ENCODE measurements at regions not wholly inside any gene's neighbourhood (a gene's known extent, or its start where the extent isn't known, plus 50 kb on each side); places are given as distances from the start of the nearest gene placed in this dataset.
"Not testable (repeated sequence)": the region's sequence is repeated elsewhere in the genome, so short reads cannot be mapped to it uniquely, and the experiment has no call there.

DNA sequence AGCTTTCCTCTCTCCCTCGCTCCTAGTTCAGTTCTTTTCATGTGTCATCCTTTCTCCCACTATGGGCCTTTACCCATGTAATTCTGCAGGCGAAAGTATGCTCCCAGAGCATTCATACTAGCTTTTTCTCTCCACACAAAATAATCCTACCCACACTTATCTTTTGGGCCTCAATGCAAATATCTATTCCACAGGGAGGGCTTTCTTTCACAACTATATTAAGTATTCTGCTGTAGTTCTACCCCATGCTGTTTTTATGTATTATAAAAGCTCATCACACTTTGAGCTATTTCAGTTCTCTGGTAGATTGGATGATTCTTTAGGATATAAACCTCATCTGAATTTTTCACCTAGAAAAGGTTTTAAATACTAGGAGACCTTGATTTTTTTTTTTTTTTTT lies 774.6 kb upstream of the CRIM1 start:
- Histone ChIP-seq H3F3A (ENCODE audit: insufficient read depth, low read length, poor library complexity, severe bottlenecking) (no peaks in the 10 kb centered on the region), H3K36me3 (ENCODE audit: insufficient read depth, low read length) (no peaks in the 10 kb centered on the region), H4K20me1 (ENCODE audit: insufficient read depth) (no peaks in the 10 kb centered on the region), H3K9ac (ENCODE audit: low read length) (no peak overlapping the region), H3K9me2 (ENCODE audit: insufficient read depth, low read length) (no peaks in the 10 kb centered on the region), H2AFZ (ENCODE audit: low read depth, low read length) (no peak overlapping the region), H3K9me3 (ENCODE audit: low read length) (no peaks in the 10 kb centered on the region), H3K4me2 (ENCODE audit: low read length) (no peak overlapping the region), H3K4me3 (ENCODE audit: low read length) (no peak overlapping the region), H3K79me2 (replicated peaks; ENCODE audit: insufficient read depth, low read length) (no peaks in the 10 kb centered on the region), H3K27ac (ENCODE audit: low read length) (no peak overlapping the region), H3K27me3 (ENCODE audit: insufficient read depth, low read depth, low read length) (no peaks in the 10 kb centered on the region)
- no peak for TF ChIP-seq EZH2 (IDR thresholded peaks at IDR 0.05; ENCODE audit: borderline replicate concordance, insufficient read depth, low read length, poor library complexity, severe bottlenecking)
- TF ChIP-seq, protein P1, sequence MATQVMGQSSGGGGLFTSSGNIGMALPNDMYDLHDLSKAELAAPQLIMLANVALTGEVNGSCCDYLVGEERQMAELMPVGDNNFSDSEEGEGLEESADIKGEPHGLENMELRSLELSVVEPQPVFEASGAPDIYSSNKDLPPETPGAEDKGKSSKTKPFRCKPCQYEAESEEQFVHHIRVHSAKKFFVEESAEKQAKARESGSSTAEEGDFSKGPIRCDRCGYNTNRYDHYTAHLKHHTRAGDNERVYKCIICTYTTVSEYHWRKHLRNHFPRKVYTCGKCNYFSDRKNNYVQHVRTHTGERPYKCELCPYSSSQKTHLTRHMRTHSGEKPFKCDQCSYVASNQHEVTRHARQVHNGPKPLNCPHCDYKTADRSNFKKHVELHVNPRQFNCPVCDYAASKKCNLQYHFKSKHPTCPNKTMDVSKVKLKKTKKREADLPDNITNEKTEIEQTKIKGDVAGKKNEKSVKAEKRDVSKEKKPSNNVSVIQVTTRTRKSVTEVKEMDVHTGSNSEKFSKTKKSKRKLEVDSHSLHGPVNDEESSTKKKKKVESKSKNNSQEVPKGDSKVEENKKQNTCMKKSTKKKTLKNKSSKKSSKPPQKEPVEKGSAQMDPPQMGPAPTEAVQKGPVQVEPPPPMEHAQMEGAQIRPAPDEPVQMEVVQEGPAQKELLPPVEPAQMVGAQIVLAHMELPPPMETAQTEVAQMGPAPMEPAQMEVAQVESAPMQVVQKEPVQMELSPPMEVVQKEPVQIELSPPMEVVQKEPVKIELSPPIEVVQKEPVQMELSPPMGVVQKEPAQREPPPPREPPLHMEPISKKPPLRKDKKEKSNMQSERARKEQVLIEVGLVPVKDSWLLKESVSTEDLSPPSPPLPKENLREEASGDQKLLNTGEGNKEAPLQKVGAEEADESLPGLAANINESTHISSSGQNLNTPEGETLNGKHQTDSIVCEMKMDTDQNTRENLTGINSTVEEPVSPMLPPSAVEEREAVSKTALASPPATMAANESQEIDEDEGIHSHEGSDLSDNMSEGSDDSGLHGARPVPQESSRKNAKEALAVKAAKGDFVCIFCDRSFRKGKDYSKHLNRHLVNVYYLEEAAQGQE (IDR thresholded peaks at IDR 0.05; ENCODE audit: borderline replicate concordance): no peak
- no peak for TF ChIP-seq TAF1 (IDR thresholded peaks at IDR 0.05; ENCODE audit: low read depth)
- no peak for TF ChIP-seq MXI1 (conservative IDR thresholded peaks at IDR 0.05; ENCODE audit: poor library complexity, severe bottlenecking)
- no peak for TF ChIP-seq POLR2AphosphoS5 (IDR thresholded peaks at IDR 0.05)
- TF ChIP-seq RAD21 (conservative IDR thresholded peaks at IDR 0.05): no peak
- no peak for TF ChIP-seq EP300 (conservative IDR thresholded peaks at IDR 0.05; ENCODE audit: poor library complexity, severe bottlenecking)

DNA sequence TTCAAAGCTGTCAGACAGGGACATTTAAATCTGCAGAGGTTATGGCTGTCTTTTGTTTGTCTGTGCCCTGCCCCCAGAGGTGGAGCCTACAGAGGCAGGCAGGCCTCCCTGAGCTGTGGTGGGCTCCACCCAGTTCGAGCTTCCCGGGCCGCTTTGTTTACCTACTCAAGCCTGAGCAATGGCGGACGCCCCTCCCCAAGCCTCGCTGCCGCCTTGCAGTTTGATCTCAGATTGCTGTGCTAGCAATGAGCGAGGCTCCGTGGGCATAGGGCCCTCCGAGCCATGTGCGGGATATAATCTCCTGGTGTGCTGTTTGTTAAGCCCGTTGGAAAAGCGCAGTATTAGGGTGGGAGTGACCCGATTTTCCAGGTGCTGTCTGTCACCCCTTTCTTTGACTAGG lies 787.0 kb upstream of the CRIM1 start:
- H3K9me2 ChIP-seq (ENCODE audit: insufficient read depth, low read length); H3K79me2 ChIP-seq (replicated peaks; ENCODE audit: insufficient read depth, low read length); H3K36me3 ChIP-seq (ENCODE audit: insufficient read depth, low read length); H2AFZ ChIP-seq (ENCODE audit: low read depth, low read length); H3K27me3 ChIP-seq (ENCODE audit: insufficient read depth, low read depth, low read length); H3F3A ChIP-seq (ENCODE audit: insufficient read depth, low read length, poor library complexity, severe bottlenecking); H3K4me3 ChIP-seq (ENCODE audit: low read length); H3K4me2 ChIP-seq (ENCODE audit: low read length); H3K27ac ChIP-seq (ENCODE audit: low read length); H3K9me3 ChIP-seq (ENCODE audit: low read length); H3K9ac ChIP-seq (ENCODE audit: low read length); H4K20me1 ChIP-seq (ENCODE audit: insufficient read depth): not testable (repeated sequence)

DNA sequence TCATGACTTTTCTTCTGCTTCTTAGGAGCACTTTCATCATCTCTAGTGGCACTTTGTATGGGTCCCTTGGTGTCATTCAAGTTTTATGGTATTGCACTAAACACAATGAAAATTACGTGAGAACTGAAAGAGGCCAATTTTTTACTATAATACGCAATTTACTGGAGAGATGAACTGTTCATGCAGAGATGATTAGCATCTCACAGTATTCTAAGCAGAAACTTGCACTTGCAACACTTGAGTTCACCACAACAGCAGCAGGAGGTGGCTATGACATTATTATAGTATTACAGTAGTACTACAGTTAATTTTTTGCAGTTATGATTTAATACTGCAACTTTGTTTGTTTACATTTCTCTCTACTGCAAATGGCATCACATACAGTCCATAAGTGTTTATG lies 793.1 kb upstream of the CRIM1 start:
- H3K4me3 ChIP-seq (ENCODE audit: low read length): no peak overlapping the region
- no peaks in the 10 kb centered on the region for H3K79me2 ChIP-seq (replicated peaks; ENCODE audit: insufficient read depth, low read length)
- H2AFZ ChIP-seq (ENCODE audit: low read depth, low read length): no peak overlapping the region
- H3K9ac ChIP-seq (ENCODE audit: low read length): no peak overlapping the region
- H3K27ac ChIP-seq (ENCODE audit: low read length): no peak overlapping the region
- H3K4me2 ChIP-seq (ENCODE audit: low read length): no peak overlapping the region
- H4K20me1 ChIP-seq (ENCODE audit: insufficient read depth): no peaks in the 10 kb centered on the region
- H3K9me3 ChIP-seq (ENCODE audit: low read length): no peaks in the 10 kb centered on the region
- no peaks in the 10 kb centered on the region for H3F3A ChIP-seq (ENCODE audit: insufficient read depth, low read length, poor library complexity, severe bottlenecking)
- H3K27me3 ChIP-seq (ENCODE audit: insufficient read depth, low read depth, low read length): no peaks in the 10 kb centered on the region
- TF ChIP-seq EP300 (conservative IDR thresholded peaks at IDR 0.05; ENCODE audit: poor library complexity, severe bottlenecking): peak; percentile 23
- TF ChIP-seq RAD21 (conservative IDR thresholded peaks at IDR 0.05): no peak
- TF ChIP-seq, protein P2, sequence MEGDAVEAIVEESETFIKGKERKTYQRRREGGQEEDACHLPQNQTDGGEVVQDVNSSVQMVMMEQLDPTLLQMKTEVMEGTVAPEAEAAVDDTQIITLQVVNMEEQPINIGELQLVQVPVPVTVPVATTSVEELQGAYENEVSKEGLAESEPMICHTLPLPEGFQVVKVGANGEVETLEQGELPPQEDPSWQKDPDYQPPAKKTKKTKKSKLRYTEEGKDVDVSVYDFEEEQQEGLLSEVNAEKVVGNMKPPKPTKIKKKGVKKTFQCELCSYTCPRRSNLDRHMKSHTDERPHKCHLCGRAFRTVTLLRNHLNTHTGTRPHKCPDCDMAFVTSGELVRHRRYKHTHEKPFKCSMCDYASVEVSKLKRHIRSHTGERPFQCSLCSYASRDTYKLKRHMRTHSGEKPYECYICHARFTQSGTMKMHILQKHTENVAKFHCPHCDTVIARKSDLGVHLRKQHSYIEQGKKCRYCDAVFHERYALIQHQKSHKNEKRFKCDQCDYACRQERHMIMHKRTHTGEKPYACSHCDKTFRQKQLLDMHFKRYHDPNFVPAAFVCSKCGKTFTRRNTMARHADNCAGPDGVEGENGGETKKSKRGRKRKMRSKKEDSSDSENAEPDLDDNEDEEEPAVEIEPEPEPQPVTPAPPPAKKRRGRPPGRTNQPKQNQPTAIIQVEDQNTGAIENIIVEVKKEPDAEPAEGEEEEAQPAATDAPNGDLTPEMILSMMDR (IDR thresholded peaks at IDR 0.05; ENCODE audit: poor library complexity, severe bottlenecking): no peak
- TF ChIP-seq MXI1 (conservative IDR thresholded peaks at IDR 0.05; ENCODE audit: poor library complexity, severe bottlenecking): no peak
- no peak for TF ChIP-seq SMC3 (conservative IDR thresholded peaks at IDR 0.05; ENCODE audit: poor library complexity)
- TF ChIP-seq POLR2AphosphoS5 (IDR thresholded peaks at IDR 0.05): peak; percentile 76
- no peak for TF ChIP-seq EZH2 (IDR thresholded peaks at IDR 0.05; ENCODE audit: borderline replicate concordance, insufficient read depth, low read length, poor library complexity, severe bottlenecking)
- TF ChIP-seq, protein P1 (IDR thresholded peaks at IDR 0.05; ENCODE audit: borderline replicate concordance): no peak
- TF ChIP-seq TAF1 (IDR thresholded peaks at IDR 0.05; ENCODE audit: low read depth): no peak
- H3K9me2 ChIP-seq (ENCODE audit: insufficient read depth, low read length): no peaks in the 10 kb centered on the region
- H3K36me3 ChIP-seq (ENCODE audit: insufficient read depth, low read length): no peaks in the 10 kb centered on the region
